CD4-positive, alpha-beta T cell treated with Interleukin-4 for 4 hours (primary cell): ENCODE measurements at regions not wholly inside any gene's neighbourhood (a gene's known extent, or its start where the extent isn't known, plus 50 kb on each side); places are given as distances from the start of the nearest gene placed in this dataset.
"Not testable (repeated sequence)": the region's sequence is repeated elsewhere in the genome, so short reads cannot be mapped to it uniquely, and the experiment has no call there.

Experiments
- DNase-seq: peaks from one replicate; pipeline ENCODE4 v3.0.0-alpha.2; 2020

GRCh38 chr1:219717536-219717935 lies 104.6 kb upstream of the ZC3H11B start:
- DNase-seq = no peak

- no peak for DNase-seq
Measured at GRCh38 chr1:219716611-219717114, 103.8 kb upstream of the ZC3H11B start.

GRCh38 chr1:219713981-219714381 lies 101.1 kb upstream of the ZC3H11B start:
- no peak for DNase-seq

GRCh38 chr1:219712506-219712905 lies 99.6 kb upstream of the ZC3H11B start:
- no peak for DNase-seq

GRCh38 chr1:219710529-219711194 lies 97.8 kb upstream of the ZC3H11B start:
- no peak for DNase-seq

GRCh38 chr1:219708919-219709543 lies 96.1 kb upstream of the ZC3H11B start:
- DNase-seq = no peak

GRCh38 chr1:219707885-219708284 lies 95.0 kb upstream of the ZC3H11B start:
- DNase-seq = not testable (repeated sequence)

GRCh38 chr1:219704331-219704730 lies 91.4 kb upstream of the ZC3H11B start:
- DNase-seq = not testable (repeated sequence)

- DNase-seq = no peak
Measured at GRCh38 chr1:219703368-219703639, 90.4 kb upstream of the ZC3H11B start.

- DNase-seq = no peak
Measured at GRCh38 chr1:219701476-219701875, 88.6 kb upstream of the ZC3H11B start.

- DNase-seq = no peak
Measured at GRCh38 chr1:219699870-219700269, 87.0 kb upstream of the ZC3H11B start.

- DNase-seq = no peak
Measured at GRCh38 chr1:219697682-219698081, 84.8 kb upstream of the ZC3H11B start.

- DNase-seq = no peak
Measured at GRCh38 chr1:219692981-219693380, 80.1 kb upstream of the ZC3H11B start.

GRCh38 chr1:219689774-219690173 lies 76.9 kb upstream of the ZC3H11B start:
- DNase-seq = no peak

- no peak for DNase-seq
Measured at GRCh38 chr1:219687779-219688178, 74.9 kb upstream of the ZC3H11B start.

GRCh38 chr1:219686171-219686570 lies 73.3 kb upstream of the ZC3H11B start:
- no peak for DNase-seq

- no peak for DNase-seq
Measured at GRCh38 chr1:219682788-219683187, 69.9 kb upstream of the ZC3H11B start.

GRCh38 chr1:219681876-219682275 lies 69.0 kb upstream of the ZC3H11B start:
- DNase-seq = no peak

GRCh38 chr1:219676012-219676765 lies 63.3 kb upstream of the ZC3H11B start:
- DNase-seq = no peak

- DNase-seq = no peak
Measured at GRCh38 chr1:219670426-219671149, 57.7 kb upstream of the ZC3H11B start.

- no peak for DNase-seq
Measured at GRCh38 chr1:219669556-219669955, 56.7 kb upstream of the ZC3H11B start.

GRCh38 chr1:219669042-219669441 lies 56.1 kb upstream of the ZC3H11B start:
- DNase-seq = no peak

- DNase-seq = no peak
Measured at GRCh38 chr1:219668446-219668845, 55.5 kb upstream of the ZC3H11B start.
